ENCODE measurements at regions not wholly inside any gene's neighbourhood (a gene's known extent, or its start where the extent isn't known, plus 50 kb on each side); places are given as distances from the start of the nearest gene placed in this dataset.
"Not testable (repeated sequence)": the region's sequence is repeated elsewhere in the genome, so short reads cannot be mapped to it uniquely, and the experiment has no call there.

DNA sequence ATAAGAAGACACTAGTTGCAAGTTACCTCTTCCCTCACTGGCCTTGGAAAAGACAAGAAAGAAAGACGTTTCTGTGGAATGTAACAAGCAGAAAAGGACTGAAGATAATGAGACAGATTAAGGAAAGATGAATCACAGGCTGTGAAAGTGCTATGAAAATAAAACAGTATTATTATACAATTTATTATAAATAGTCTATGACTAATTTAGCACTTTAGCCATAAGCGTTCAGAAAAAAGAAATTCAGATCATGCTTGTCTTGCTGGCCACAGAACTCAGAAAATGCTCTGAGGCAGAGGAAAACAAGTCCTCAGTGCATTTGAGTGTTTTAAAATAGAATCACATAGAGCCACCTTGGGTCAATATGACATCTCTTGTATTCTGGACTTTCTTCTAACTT lies 174.8 kb upstream of the NBPF9 start:
- not testable (repeated sequence) for TF ChIP-seq CTCF (IDR thresholded peaks at IDR 0.05; ENCODE audit: low read length); EZH2 (IDR thresholded peaks at IDR 0.05; ENCODE audit: borderline replicate concordance, low read length)
